DND-41 (cell line): ENCODE measurements at regions not wholly inside any gene's neighbourhood (a gene's known extent, or its start where the extent isn't known, plus 50 kb on each side); places are given as distances from the start of the nearest gene placed in this dataset.

ENCODE experiments used
- EZH2 ChIP-seq: IDR thresholded peaks from 3 replicates; pipeline ENCODE4 v1.6.1; 2012; ENCODE audit warnings: borderline replicate concordance, low read depth, mild to moderate bottlenecking, moderate library complexity, low read length, inconsistent platforms; ENCODE audit not compliant: severe bottlenecking
- TF ChIP-seq, protein P1 (sequence below): IDR thresholded peaks from 2 replicates; pipeline ENCODE4 v1.5.1; 2012; ENCODE audit warnings: borderline replicate concordance, low read length, moderate library complexity, mild to moderate bottlenecking; ENCODE audit not compliant: poor library complexity, severe bottlenecking; ENCODE audit errors: extremely low read depth

DNA sequence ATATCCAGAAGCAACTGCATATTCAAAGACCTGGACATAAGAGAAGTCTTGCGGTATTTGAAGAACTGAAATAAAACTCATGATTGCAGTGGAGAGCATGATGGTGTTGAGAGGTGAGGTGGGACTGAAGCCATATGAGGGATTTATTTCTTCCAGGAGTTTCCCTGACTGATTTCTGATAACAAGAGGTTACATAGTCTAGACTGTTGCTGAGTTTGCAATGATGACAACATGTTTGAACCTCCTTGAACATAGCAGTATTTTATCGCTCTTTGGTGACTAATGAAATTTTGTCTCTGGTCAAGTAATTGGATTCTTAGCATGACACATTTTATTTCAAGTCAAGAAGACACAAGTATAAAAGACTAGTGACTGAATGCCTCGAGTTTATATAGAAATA is 61.8 kb downstream of the ACTBL2 start:
- TF ChIP-seq EZH2 = no peak
- TF ChIP-seq, protein P1, sequence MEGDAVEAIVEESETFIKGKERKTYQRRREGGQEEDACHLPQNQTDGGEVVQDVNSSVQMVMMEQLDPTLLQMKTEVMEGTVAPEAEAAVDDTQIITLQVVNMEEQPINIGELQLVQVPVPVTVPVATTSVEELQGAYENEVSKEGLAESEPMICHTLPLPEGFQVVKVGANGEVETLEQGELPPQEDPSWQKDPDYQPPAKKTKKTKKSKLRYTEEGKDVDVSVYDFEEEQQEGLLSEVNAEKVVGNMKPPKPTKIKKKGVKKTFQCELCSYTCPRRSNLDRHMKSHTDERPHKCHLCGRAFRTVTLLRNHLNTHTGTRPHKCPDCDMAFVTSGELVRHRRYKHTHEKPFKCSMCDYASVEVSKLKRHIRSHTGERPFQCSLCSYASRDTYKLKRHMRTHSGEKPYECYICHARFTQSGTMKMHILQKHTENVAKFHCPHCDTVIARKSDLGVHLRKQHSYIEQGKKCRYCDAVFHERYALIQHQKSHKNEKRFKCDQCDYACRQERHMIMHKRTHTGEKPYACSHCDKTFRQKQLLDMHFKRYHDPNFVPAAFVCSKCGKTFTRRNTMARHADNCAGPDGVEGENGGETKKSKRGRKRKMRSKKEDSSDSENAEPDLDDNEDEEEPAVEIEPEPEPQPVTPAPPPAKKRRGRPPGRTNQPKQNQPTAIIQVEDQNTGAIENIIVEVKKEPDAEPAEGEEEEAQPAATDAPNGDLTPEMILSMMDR = no peak
